HCT116 (cell line): ENCODE measurements at regions not wholly inside any gene's neighbourhood (a gene's known extent, or its start where the extent isn't known, plus 50 kb on each side); places are given as distances from the start of the nearest gene placed in this dataset.

Source experiments
- ATF3 ChIP-seq: IDR thresholded peaks from 2 replicates; pipeline ENCODE4 v1.6.1; 2012
- CTCF ChIP-seq, 3 experiments: fragments of 200-600 bp in 1 of 3; sonication (generic) in 1 of 3; IDR thresholded peaks in 2 of 3; conservative IDR thresholded peaks in 1 of 3; 2 replicates each; pipeline ENCODE4 v1.5.1; 2012 to 2017; ENCODE audit warnings: low read depth in 2 of 3, low read length in 2 of 3, antibody characterized with exemption in 1 of 3, borderline replicate concordance in 1 of 3, control low read depth in 1 of 3, mild to moderate bottlenecking in 1 of 3, mixed read lengths in 1 of 3, mixed run types in 1 of 3, moderate library complexity in 1 of 3; ENCODE audit not compliant: insufficient read depth in 1 of 3
- EGR1 ChIP-seq: IDR thresholded peaks from 2 replicates; pipeline ENCODE4 v1.6.1; 2012; ENCODE audit warnings: low read depth
- EZH2 ChIP-seq: fragments of 200-600 bp; sonication (generic); IDR thresholded peaks from 2 replicates; pipeline ENCODE4 v1.6.1; 2017; ENCODE audit warnings: antibody characterized with exemption, mixed run types
- POLR2A ChIP-seq: IDR thresholded peaks from 2 replicates; pipeline ENCODE4 v1.7.0; 2011; ENCODE audit warnings: borderline replicate concordance; ENCODE audit not compliant: insufficient read depth, insufficient read length; ENCODE audit errors: extremely low read depth
- RAD21 ChIP-seq: IDR thresholded peaks from 2 replicates; pipeline ENCODE4 v1.6.1; 2012; ENCODE audit warnings: low read depth, mild to moderate bottlenecking
- REST ChIP-seq: IDR thresholded peaks from 2 replicates; pipeline ENCODE4 v1.6.1; 2012; ENCODE audit warnings: low read depth
- SIN3A ChIP-seq: IDR thresholded peaks from 2 replicates; pipeline ENCODE4 v1.6.1; 2012; ENCODE audit warnings: low read depth
- SRF ChIP-seq: IDR thresholded peaks from 2 replicates; pipeline ENCODE4 v1.6.1; 2012; ENCODE audit warnings: low read depth
- YY1 ChIP-seq: IDR thresholded peaks from 2 replicates; pipeline ENCODE4 v1.6.1; 2011; ENCODE audit warnings: low read length, low read depth, moderate library complexity, mild to moderate bottlenecking; ENCODE audit not compliant: insufficient replicate concordance; ENCODE audit errors: extremely low read depth
- ZBTB33 ChIP-seq: IDR thresholded peaks from 2 replicates; pipeline ENCODE4 v1.6.1; 2011; ENCODE audit warnings: mild to moderate bottlenecking, low read length, moderate library complexity; ENCODE audit not compliant: insufficient replicate concordance; ENCODE audit errors: extremely low read depth
- ZFX ChIP-seq: fragments of 450-650 bp; IDR thresholded peaks from 2 replicates; pipeline ENCODE4 v1.6.1; 2017

GRCh38 chr4:126414741-126415140, 1100.0 kb downstream of the FAT4 start:
- no peak for TF ChIP-seq POLR2A
- TF ChIP-seq ATF3 = no peak
- no peak for TF ChIP-seq EZH2
- no peak for TF ChIP-seq EGR1
- no peak for TF ChIP-seq CTCF (IDR thresholded peaks at IDR 0.05 in 2 of 3, conservative IDR thresholded peaks at IDR 0.05 in 1 of 3; ENCODE audit: borderline replicate concordance in 1 of 3, insufficient read depth in 1 of 3, low read depth in 2 of 3, low read length in 2 of 3)
- TF ChIP-seq ZBTB33 = no peak
- TF ChIP-seq ZFX = no peak
- no peak for TF ChIP-seq SRF
- no peak for TF ChIP-seq RAD21
- no peak for TF ChIP-seq SIN3A
- TF ChIP-seq YY1 = no peak
- no peak for TF ChIP-seq REST
